ENCODE measurements at regions not wholly inside any gene's neighbourhood (a gene's known extent, or its start where the extent isn't known, plus 50 kb on each side); places are given as distances from the start of the nearest gene placed in this dataset.

DNA sequence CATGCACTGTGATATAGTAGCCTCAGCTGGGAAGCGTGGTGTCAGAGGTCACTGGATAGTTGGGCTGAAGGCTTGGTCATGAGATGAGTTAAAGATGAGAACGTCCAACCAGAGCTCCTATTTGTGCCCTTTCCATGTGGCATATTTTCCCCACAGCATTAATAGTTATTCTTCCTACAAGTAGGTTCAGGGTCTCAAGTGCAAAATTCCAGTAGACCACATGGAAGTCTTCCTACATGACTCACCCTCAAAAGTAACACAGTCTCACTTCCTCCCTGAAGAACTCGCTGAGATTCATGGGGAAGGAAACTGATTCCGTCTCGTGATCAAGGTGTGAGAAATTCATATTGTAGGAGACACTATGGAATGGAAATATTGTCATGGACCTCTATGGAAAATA, 1212.5 kb upstream of the PRKX start:
- H3K27ac Mint-ChIP-seq (ENCODE audit: unreplicated experiment) = no peak overlapping the region
- peaks cover 21% of the 10 kb centered on the region for H3K9me3 Mint-ChIP-seq (ENCODE audit: unreplicated experiment)
- DNase-seq (ENCODE audit: extremely low spot score, unreplicated experiment) = no peak
- TF ChIP-seq, protein P1, sequence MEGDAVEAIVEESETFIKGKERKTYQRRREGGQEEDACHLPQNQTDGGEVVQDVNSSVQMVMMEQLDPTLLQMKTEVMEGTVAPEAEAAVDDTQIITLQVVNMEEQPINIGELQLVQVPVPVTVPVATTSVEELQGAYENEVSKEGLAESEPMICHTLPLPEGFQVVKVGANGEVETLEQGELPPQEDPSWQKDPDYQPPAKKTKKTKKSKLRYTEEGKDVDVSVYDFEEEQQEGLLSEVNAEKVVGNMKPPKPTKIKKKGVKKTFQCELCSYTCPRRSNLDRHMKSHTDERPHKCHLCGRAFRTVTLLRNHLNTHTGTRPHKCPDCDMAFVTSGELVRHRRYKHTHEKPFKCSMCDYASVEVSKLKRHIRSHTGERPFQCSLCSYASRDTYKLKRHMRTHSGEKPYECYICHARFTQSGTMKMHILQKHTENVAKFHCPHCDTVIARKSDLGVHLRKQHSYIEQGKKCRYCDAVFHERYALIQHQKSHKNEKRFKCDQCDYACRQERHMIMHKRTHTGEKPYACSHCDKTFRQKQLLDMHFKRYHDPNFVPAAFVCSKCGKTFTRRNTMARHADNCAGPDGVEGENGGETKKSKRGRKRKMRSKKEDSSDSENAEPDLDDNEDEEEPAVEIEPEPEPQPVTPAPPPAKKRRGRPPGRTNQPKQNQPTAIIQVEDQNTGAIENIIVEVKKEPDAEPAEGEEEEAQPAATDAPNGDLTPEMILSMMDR (IDR thresholded peaks at IDR 0.05) = no peak
- no peaks in the 10 kb centered on the region for H3K36me3 Mint-ChIP-seq (ENCODE audit: unreplicated experiment)
- H3K27me3 Mint-ChIP-seq (ENCODE audit: unreplicated experiment) = no peaks in the 10 kb centered on the region
- H3K4me1 Mint-ChIP-seq (ENCODE audit: unreplicated experiment) = no peaks in the 10 kb centered on the region
- no peak overlapping the region for H3K4me3 Mint-ChIP-seq (ENCODE audit: unreplicated experiment)

DNA sequence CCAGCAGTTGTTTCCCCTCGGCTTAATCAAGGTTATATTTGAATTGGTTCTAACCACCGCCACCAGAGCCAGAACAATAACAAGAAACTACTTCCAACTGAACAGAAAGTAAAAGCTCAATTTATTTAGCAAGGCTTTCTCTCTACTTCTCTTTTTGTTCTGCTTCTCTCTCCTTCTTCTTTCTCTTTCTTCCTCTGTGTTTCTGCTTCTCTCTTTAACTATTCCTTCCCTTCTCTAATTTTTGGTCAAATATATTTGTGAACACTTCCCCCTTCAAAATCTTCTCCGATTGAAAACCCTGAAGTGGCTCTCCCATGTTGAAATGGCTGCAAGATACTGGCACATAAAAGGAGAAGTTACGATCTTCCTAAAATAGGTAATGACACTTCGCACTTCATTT, 1195.9 kb upstream of the PRKX start:
- no peaks in the 10 kb centered on the region for H3K36me3 Mint-ChIP-seq (ENCODE audit: unreplicated experiment)
- H3K27me3 Mint-ChIP-seq (ENCODE audit: unreplicated experiment) = no peaks in the 10 kb centered on the region
- TF ChIP-seq, protein P1 (IDR thresholded peaks at IDR 0.05) = no peak
- H3K27ac Mint-ChIP-seq (ENCODE audit: unreplicated experiment) = no peak overlapping the region
- no peaks in the 10 kb centered on the region for H3K4me1 Mint-ChIP-seq (ENCODE audit: unreplicated experiment)
- peaks cover 19% of the 10 kb centered on the region for H3K9me3 Mint-ChIP-seq (ENCODE audit: unreplicated experiment)
- DNase-seq (ENCODE audit: extremely low spot score, unreplicated experiment) = no peak
- H3K4me3 Mint-ChIP-seq (ENCODE audit: unreplicated experiment) = no peak overlapping the region

GRCh38 chrX:4905576-4905975, 1192.1 kb upstream of the PRKX start:
- Mint-ChIP-seq H3K4me3 (ENCODE audit: unreplicated experiment) (no peak overlapping the region), H3K27me3 (ENCODE audit: unreplicated experiment) (no peaks in the 10 kb centered on the region), H3K4me1 (ENCODE audit: unreplicated experiment) (no peaks in the 10 kb centered on the region), H3K27ac (ENCODE audit: unreplicated experiment) (no peak overlapping the region), H3K36me3 (ENCODE audit: unreplicated experiment) (no peaks in the 10 kb centered on the region), H3K9me3 (ENCODE audit: unreplicated experiment) (peaks cover 18% of the 10 kb centered on the region)
- DNase-seq (ENCODE audit: extremely low spot score, unreplicated experiment) = no peak
- TF ChIP-seq, protein P1 (IDR thresholded peaks at IDR 0.05) = no peak

GRCh38 chrX:4881277-4881676, 1167.8 kb upstream of the PRKX start:
- Mint-ChIP-seq H3K36me3 (ENCODE audit: unreplicated experiment) (no peaks in the 10 kb centered on the region), H3K4me1 (ENCODE audit: unreplicated experiment) (no peaks in the 10 kb centered on the region), H3K27me3 (ENCODE audit: unreplicated experiment) (no peaks in the 10 kb centered on the region), H3K4me3 (ENCODE audit: unreplicated experiment) (no peak overlapping the region), H3K9me3 (ENCODE audit: unreplicated experiment) (peaks cover 33% of the 10 kb centered on the region), H3K27ac (ENCODE audit: unreplicated experiment) (no peak overlapping the region)
- DNase-seq (ENCODE audit: extremely low spot score, unreplicated experiment) = no peak
- TF ChIP-seq, protein P1 (IDR thresholded peaks at IDR 0.05) = no peak

DNA sequence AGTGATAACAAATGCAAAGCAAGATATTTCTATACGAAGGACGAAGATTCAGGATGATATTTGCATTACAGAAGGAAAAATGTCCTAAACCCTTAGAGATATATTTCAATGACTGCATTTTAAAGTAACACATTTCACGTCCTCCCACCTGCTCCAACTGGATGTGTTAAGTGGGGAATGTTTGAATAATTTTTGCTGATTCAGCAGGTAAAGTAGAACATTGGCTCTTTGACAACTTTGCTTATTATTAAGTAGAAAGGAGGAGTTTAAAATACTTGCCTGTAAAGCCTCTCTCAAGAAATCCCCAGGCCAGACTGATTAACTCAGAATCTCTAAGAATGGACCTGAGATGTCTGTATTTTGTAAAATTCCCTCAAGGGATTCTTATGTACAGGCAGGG, 1165.2 kb upstream of the PRKX start:
- no peak for DNase-seq (ENCODE audit: extremely low spot score, unreplicated experiment)
- no peaks in the 10 kb centered on the region for H3K27me3 Mint-ChIP-seq (ENCODE audit: unreplicated experiment)
- no peaks in the 10 kb centered on the region for H3K4me1 Mint-ChIP-seq (ENCODE audit: unreplicated experiment)
- H3K9me3 Mint-ChIP-seq (ENCODE audit: unreplicated experiment) = peaks cover 36% of the 10 kb centered on the region
- H3K27ac Mint-ChIP-seq (ENCODE audit: unreplicated experiment) = no peak overlapping the region
- TF ChIP-seq, protein P1 (IDR thresholded peaks at IDR 0.05) = no peak
- H3K4me3 Mint-ChIP-seq (ENCODE audit: unreplicated experiment) = no peak overlapping the region
- H3K36me3 Mint-ChIP-seq (ENCODE audit: unreplicated experiment) = no peaks in the 10 kb centered on the region
